Endothelial cell of umbilical vein (primary cell): ENCODE measurements at regions not wholly inside any gene's neighbourhood (a gene's known extent, or its start where the extent isn't known, plus 50 kb on each side); places are given as distances from the start of the nearest gene placed in this dataset.

Source experiments
- EZH2 ChIP-seq: IDR thresholded peaks from 2 replicates; pipeline ENCODE4 v1.6.1; 2012; ENCODE audit warnings: borderline replicate concordance, low read depth, mild to moderate bottlenecking, moderate library complexity, low read length, inconsistent platforms; ENCODE audit not compliant: severe bottlenecking
- POLR2A ChIP-seq: IDR thresholded peaks from 2 replicates; pipeline ENCODE4 v1.6.1; 2012; ENCODE audit warnings: low read depth, mild to moderate bottlenecking, control low read depth, low read length
- TF ChIP-seq, protein P1 (sequence below), 2 donors: IDR thresholded peaks; 1 replicate in 1 of 2; 2 replicates in 1 of 2; pipeline ENCODE4 v1.5.1; 2011; ENCODE audit warnings: low read length in 2 of 2, mild to moderate bottlenecking in 2 of 2, moderate library complexity in 2 of 2, control low read depth in 1 of 2, inconsistent platforms in 1 of 2, low read depth in 1 of 2; ENCODE audit not compliant: insufficient read depth in 1 of 2; ENCODE audit errors: extremely low read depth in 1 of 2

DNA sequence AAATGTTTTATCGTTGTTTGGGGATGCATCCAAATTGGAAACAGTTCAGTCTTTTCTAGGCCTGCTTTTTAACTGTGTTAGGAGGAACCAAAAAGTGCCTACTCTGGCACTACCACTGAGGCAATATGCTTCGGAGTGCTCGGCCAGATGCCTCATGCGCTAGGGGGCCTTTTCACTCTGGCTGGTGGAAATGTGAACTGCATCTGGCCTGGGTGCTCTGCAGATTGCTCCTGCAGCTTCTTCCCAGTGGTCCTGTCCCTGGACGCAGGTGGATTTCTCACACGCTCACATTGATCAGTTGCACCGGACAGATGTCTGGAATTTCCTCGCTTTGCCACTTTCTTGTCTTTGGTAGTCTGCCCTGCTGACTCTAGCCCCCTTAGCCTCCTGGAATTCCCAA, 330.2 kb upstream of the FMN2 start:
- TF ChIP-seq POLR2A (no peak), EZH2 (no peak)
- TF ChIP-seq, protein P1, sequence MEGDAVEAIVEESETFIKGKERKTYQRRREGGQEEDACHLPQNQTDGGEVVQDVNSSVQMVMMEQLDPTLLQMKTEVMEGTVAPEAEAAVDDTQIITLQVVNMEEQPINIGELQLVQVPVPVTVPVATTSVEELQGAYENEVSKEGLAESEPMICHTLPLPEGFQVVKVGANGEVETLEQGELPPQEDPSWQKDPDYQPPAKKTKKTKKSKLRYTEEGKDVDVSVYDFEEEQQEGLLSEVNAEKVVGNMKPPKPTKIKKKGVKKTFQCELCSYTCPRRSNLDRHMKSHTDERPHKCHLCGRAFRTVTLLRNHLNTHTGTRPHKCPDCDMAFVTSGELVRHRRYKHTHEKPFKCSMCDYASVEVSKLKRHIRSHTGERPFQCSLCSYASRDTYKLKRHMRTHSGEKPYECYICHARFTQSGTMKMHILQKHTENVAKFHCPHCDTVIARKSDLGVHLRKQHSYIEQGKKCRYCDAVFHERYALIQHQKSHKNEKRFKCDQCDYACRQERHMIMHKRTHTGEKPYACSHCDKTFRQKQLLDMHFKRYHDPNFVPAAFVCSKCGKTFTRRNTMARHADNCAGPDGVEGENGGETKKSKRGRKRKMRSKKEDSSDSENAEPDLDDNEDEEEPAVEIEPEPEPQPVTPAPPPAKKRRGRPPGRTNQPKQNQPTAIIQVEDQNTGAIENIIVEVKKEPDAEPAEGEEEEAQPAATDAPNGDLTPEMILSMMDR (IDR thresholded peaks at IDR 0.05; ENCODE audit: extremely low read depth in 1 of 2, insufficient read depth in 1 of 2, low read depth in 1 of 2, low read length in 2 of 2) = no peak
